Upper lobe of left lung (tissue), 4 donors: ENCODE measurements at regions not wholly inside any gene's neighbourhood (a gene's known extent, or its start where the extent isn't known, plus 50 kb on each side); places are given as distances from the start of the nearest gene placed in this dataset.

Experiments used
- EP300 ChIP-seq, 4 donors: sonication (generic); formaldehyde crosslinking; IDR thresholded peaks; one replicate each; pipeline ENCODE4 v1.5.1; 2017; ENCODE audit warnings: antibody characterized with exemption in 4 of 4, control low read depth in 2 of 4
- POLR2A ChIP-seq, 4 donors: fragments of 450-650 bp; IDR thresholded peaks; one replicate each; pipeline ENCODE4 v1.5.1; 2016 to 2017; ENCODE audit warnings: antibody characterized with exemption in 4 of 4, mild to moderate bottlenecking in 2 of 4
- POLR2AphosphoS5 ChIP-seq, 2 donors: sonication (generic); formaldehyde crosslinking; IDR thresholded peaks; one replicate each; pipeline ENCODE4 v1.5.1; 2017; ENCODE audit warnings: antibody characterized with exemption in 2 of 2
- TF ChIP-seq, protein P1 (sequence below), 6 experiments: fragments of 450-650 bp in 4 of 6; fragments of 200-600 bp in 2 of 6; sonication (generic) in 2 of 6; IDR thresholded peaks; one replicate each; pipeline ENCODE4 v1.5.1; 2016 to 2019; ENCODE audit warnings: antibody characterized with exemption in 6 of 6

DNA sequence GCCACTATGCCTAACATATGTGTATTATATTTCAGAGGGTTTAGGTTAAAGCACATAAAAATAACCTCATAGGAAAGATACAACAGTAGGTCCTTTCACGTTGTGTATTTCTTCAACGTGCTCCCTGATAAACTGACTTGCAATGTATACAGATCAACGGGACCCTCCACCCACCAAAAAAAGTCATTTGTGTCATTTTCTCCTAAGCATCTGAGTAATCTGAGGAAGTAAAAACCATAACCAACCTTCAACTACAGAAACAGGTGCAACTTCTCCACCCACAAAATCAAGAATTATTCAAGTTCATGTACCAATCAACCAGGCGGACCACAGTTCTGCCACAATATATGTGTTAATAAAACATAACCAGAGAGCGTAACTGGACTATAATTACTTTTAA is 54.9 kb upstream of the NHSL1 start:
- TF ChIP-seq, protein P1, sequence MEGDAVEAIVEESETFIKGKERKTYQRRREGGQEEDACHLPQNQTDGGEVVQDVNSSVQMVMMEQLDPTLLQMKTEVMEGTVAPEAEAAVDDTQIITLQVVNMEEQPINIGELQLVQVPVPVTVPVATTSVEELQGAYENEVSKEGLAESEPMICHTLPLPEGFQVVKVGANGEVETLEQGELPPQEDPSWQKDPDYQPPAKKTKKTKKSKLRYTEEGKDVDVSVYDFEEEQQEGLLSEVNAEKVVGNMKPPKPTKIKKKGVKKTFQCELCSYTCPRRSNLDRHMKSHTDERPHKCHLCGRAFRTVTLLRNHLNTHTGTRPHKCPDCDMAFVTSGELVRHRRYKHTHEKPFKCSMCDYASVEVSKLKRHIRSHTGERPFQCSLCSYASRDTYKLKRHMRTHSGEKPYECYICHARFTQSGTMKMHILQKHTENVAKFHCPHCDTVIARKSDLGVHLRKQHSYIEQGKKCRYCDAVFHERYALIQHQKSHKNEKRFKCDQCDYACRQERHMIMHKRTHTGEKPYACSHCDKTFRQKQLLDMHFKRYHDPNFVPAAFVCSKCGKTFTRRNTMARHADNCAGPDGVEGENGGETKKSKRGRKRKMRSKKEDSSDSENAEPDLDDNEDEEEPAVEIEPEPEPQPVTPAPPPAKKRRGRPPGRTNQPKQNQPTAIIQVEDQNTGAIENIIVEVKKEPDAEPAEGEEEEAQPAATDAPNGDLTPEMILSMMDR (IDR thresholded peaks at IDR 0.05) = no peak
- TF ChIP-seq POLR2A (IDR thresholded peaks at IDR 0.05) (no peak), POLR2AphosphoS5 (IDR thresholded peaks at IDR 0.05) (no peak), EP300 (IDR thresholded peaks at IDR 0.05) (no peak)
